Type B pancreatic cell (in vitro differentiated cells): ENCODE measurements at regions not wholly inside any gene's neighbourhood (a gene's known extent, or its start where the extent isn't known, plus 50 kb on each side); places are given as distances from the start of the nearest gene placed in this dataset.

Experiments
- DNase-seq: peaks from one replicate; pipeline ENCODE4 v3.0.0; 2021; ENCODE audit warnings: mixed read lengths; ENCODE audit not compliant: unreplicated experiment; ENCODE audit errors: extremely low spot score
- H3K27ac Mint-ChIP-seq: 2 replicates; pipeline ENCODE4 v1.8.0; 2021; ENCODE audit warnings: mild to moderate bottlenecking, mixed read lengths
- H3K27me3 Mint-ChIP-seq: 2 replicates; pipeline ENCODE4 v1.8.0; 2021; ENCODE audit warnings: mixed read lengths
- H3K36me3 Mint-ChIP-seq: 2 replicates; pipeline ENCODE4 v1.8.0; 2021; ENCODE audit warnings: mixed read lengths
- H3K4me1 Mint-ChIP-seq: one replicate; pipeline ENCODE4 v1.8.0; 2021; ENCODE audit warnings: mixed read lengths; ENCODE audit not compliant: unreplicated experiment
- H3K4me3 Mint-ChIP-seq: 2 replicates; pipeline ENCODE4 v1.8.0; 2021; ENCODE audit warnings: mild to moderate bottlenecking, mixed read lengths
- H3K9me3 Mint-ChIP-seq: 2 replicates; pipeline ENCODE4 v1.8.0; 2021; ENCODE audit warnings: mixed read lengths
- TF ChIP-seq, protein P1 (sequence below): fragments of 200-600 bp; sonication (generic); conservative IDR thresholded peaks from 2 replicates; pipeline ENCODE4 v1.5.0; 2021; ENCODE audit warnings: antibody characterized with exemption, mild to moderate bottlenecking

DNA sequence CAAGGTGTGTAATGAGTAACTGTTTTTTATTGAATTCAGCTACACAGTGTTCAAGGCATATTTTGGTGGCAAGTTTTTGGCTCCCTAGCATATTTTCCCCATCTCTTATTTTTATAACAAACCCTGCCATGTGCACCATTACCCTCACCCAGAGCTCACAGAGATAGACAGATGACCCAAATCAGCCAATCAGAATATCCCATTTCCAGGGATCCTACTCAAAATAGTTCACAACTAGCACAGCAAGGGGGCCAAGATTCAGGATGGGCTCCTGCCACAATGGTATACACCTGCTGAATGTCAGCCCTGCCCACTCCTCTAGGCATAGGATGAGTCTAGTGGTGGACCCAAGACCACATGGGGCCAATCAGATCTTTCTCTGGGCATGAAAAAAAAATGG is 78.8 kb upstream of the SETMAR start:
- H3K36me3 Mint-ChIP-seq: no peaks in the 10 kb centered on the region
- H3K4me1 Mint-ChIP-seq: peaks cover 31% of the 10 kb centered on the region
- H3K9me3 Mint-ChIP-seq: no peaks in the 10 kb centered on the region
- TF ChIP-seq, protein P1, sequence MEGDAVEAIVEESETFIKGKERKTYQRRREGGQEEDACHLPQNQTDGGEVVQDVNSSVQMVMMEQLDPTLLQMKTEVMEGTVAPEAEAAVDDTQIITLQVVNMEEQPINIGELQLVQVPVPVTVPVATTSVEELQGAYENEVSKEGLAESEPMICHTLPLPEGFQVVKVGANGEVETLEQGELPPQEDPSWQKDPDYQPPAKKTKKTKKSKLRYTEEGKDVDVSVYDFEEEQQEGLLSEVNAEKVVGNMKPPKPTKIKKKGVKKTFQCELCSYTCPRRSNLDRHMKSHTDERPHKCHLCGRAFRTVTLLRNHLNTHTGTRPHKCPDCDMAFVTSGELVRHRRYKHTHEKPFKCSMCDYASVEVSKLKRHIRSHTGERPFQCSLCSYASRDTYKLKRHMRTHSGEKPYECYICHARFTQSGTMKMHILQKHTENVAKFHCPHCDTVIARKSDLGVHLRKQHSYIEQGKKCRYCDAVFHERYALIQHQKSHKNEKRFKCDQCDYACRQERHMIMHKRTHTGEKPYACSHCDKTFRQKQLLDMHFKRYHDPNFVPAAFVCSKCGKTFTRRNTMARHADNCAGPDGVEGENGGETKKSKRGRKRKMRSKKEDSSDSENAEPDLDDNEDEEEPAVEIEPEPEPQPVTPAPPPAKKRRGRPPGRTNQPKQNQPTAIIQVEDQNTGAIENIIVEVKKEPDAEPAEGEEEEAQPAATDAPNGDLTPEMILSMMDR: no peak
- H3K4me3 Mint-ChIP-seq: no peak overlapping the region
- no peak overlapping the region for H3K27ac Mint-ChIP-seq
- no peak for DNase-seq
- peaks cover 4% of the 10 kb centered on the region for H3K27me3 Mint-ChIP-seq

DNA sequence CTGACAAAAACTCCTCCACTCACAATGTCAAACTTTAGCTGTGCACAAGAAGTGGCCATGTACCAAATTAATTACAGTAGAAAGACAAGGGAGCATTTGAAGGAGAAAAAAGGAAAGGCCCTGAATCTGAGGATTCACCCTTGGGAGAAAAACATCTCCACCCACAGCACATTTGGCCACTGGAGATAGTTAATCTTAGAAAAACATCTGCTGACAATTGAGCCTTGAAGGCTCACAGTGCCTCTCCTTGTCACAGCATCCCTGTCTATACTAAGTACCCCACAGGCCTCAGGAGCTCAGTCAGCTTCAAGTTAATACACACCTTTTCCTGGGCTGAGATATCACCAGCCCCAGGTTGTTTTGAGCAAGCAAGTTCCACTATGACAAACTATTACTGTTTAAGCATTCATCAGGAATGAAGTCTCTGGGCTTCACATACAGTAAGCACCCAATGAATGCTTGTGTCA is 78.1 kb upstream of the SETMAR start:
- H3K27me3 Mint-ChIP-seq: peaks cover 4% of the 10 kb centered on the region
- no peaks in the 10 kb centered on the region for H3K36me3 Mint-ChIP-seq
- H3K4me3 Mint-ChIP-seq: no peak overlapping the region
- no peak overlapping the region for H3K27ac Mint-ChIP-seq
- peaks cover 24% of the 10 kb centered on the region for H3K4me1 Mint-ChIP-seq
- no peak for DNase-seq
- TF ChIP-seq, protein P1: no peak
- no peaks in the 10 kb centered on the region for H3K9me3 Mint-ChIP-seq

DNA sequence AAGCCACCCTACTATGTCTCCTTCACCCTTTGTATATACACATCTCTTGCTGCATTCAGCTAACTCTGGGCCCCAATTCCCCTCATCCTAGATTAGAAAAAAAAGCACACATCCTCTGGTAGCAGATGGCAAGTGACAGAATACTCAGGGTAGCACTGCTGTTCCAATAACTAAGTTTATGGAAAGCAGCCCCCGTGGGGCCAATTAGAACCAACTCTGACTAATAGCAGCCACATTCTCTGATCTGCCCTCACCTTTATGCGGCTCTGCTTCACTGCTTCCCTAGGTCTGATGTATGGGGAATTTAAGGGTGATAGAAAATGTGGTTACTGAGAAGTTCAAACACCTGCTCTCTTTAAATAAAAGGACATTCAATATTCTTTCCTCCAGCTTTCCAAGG is 74.9 kb upstream of the SETMAR start:
- peaks cover 8% of the 10 kb centered on the region for H3K27me3 Mint-ChIP-seq
- no peak overlapping the region for H3K27ac Mint-ChIP-seq
- peaks cover 6% of the 10 kb centered on the region for H3K4me1 Mint-ChIP-seq
- H3K36me3 Mint-ChIP-seq: no peaks in the 10 kb centered on the region
- H3K9me3 Mint-ChIP-seq: no peaks in the 10 kb centered on the region
- H3K4me3 Mint-ChIP-seq: no peak overlapping the region
- no peak for DNase-seq
- TF ChIP-seq, protein P1: no peak

DNA sequence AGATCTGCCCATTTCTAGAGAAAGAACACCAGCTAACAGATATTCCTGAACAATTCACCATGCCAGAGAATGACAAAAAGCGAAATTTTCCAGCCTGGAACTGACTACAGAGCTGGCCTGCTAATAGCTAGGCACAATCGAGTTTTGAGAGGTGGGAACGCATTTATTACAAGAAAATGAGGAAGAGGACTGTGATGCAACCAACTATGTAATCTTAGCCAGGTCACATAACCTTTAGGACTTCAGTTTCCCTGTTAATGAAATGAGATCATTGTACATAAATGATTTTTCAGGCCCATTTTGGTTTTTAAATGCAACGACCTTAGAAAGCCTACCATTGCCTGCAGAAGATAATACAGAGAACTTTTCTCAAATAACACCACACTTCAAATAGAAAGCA is 72.1 kb upstream of the SETMAR start:
- Mint-ChIP-seq H3K27ac (no peak overlapping the region), H3K36me3 (no peaks in the 10 kb centered on the region), H3K4me3 (no peak overlapping the region), H3K27me3 (peaks cover 8% of the 10 kb centered on the region), H3K9me3 (no peaks in the 10 kb centered on the region), H3K4me1 (no peaks in the 10 kb centered on the region)
- DNase-seq: no peak
- TF ChIP-seq, protein P1: no peak

DNA sequence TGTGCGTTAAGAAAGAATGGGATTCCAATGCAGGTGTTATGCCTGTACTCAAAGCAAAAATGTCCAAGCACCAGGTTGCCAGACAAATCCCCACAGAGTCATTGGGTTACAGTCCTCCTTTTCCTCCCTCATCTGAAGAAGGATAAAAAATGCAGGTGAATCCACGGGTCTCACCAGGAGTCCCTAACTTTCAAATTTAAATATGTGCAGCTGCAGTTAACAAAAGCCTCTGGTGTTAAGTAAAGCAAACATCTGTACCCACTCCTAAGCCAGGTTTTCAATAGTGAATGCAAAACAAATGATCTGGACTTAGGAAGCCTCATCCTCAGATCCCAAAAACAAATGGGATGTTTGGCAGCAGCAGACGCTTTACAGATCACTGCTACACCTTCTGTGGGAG is 70.4 kb upstream of the SETMAR start:
- no peaks in the 10 kb centered on the region for H3K4me1 Mint-ChIP-seq
- H3K36me3 Mint-ChIP-seq: no peaks in the 10 kb centered on the region
- H3K4me3 Mint-ChIP-seq: no peak overlapping the region
- TF ChIP-seq, protein P1: no peak
- peaks cover 5% of the 10 kb centered on the region for H3K9me3 Mint-ChIP-seq
- peaks cover 8% of the 10 kb centered on the region for H3K27me3 Mint-ChIP-seq
- no peak overlapping the region for H3K27ac Mint-ChIP-seq
- DNase-seq: no peak

DNA sequence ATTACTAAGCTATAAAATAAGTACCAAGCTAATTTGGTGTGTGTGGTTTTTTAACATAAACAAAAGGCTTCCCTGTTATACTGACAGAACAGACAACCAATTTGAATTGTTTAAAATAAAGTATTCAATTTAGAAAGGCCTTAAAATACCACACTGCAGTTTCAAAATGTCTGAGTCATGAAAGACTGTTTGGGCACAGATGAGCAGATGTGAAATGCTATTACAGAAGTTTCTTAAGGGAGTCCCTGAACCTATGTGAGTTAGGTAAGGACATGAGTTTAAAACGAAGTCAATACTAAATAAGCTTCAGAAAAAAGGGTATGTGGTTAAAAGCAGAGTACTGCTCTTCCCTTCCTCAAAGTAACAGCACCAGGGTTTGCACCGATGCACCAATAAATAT is 69.7 kb upstream of the SETMAR start:
- no peak for DNase-seq
- no peak overlapping the region for H3K27ac Mint-ChIP-seq
- H3K36me3 Mint-ChIP-seq: no peaks in the 10 kb centered on the region
- peaks cover 5% of the 10 kb centered on the region for H3K9me3 Mint-ChIP-seq
- H3K4me1 Mint-ChIP-seq: no peaks in the 10 kb centered on the region
- H3K27me3 Mint-ChIP-seq: peaks cover 8% of the 10 kb centered on the region
- TF ChIP-seq, protein P1: no peak
- H3K4me3 Mint-ChIP-seq: no peak overlapping the region
